ENCODE measurements at regions not wholly inside any gene's neighbourhood (a gene's known extent, or its start where the extent isn't known, plus 50 kb on each side); places are given as distances from the start of the nearest gene placed in this dataset.

GRCh38 chr7:22598318-22598920 lies 98.4 kb upstream of the STEAP1B start:
- no peak for DNase-seq (ENCODE audit: low spot score)
- H3K9me3 ChIP-seq (ENCODE audit: control insufficient read depth in 4 of 4, low read length in 3 of 4) = no peaks in the 10 kb centered on the region
- no peak overlapping the region for H3K9ac ChIP-seq (ENCODE audit: low read depth in 1 of 2, low read length in 2 of 2)
- TF ChIP-seq SP1 (IDR thresholded peaks at IDR 0.05) (no peak), RAD21 (IDR thresholded peaks at IDR 0.05) (no peak), FOXA1 (IDR thresholded peaks at IDR 0.05) (no peak), ZBTB33 (IDR thresholded peaks at IDR 0.05) (no peak), GABPA (IDR thresholded peaks at IDR 0.05 in 1 of 2, conservative IDR thresholded peaks at IDR 0.05 in 1 of 2) (no peak), NR2F2 (IDR thresholded peaks at IDR 0.05) (no peak), FOXA2 (IDR thresholded peaks at IDR 0.05) (no peak), YY1 (IDR thresholded peaks at IDR 0.05) (no peak)
- TF ChIP-seq, protein P1, sequence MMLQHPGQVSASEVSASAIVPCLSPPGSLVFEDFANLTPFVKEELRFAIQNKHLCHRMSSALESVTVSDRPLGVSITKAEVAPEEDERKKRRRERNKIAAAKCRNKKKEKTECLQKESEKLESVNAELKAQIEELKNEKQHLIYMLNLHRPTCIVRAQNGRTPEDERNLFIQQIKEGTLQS (IDR thresholded peaks at IDR 0.05) = no peak
- no peak overlapping the region for H3K4me3 ChIP-seq (ENCODE audit: low read depth in 1 of 3, low read length in 3 of 3)
- no peaks in the 10 kb centered on the region for H3K36me3 ChIP-seq (ENCODE audit: control insufficient read depth in 4 of 4, insufficient read depth in 3 of 4, low read depth in 1 of 4, low read length in 3 of 4)
- peaks cover 0 to 3% (median 0%) of the 10 kb centered on the region in 4 donors for H3K27me3 ChIP-seq (ENCODE audit: control insufficient read depth in 4 of 4, insufficient read depth in 4 of 4, low read length in 3 of 4)
- H3K4me1 ChIP-seq (ENCODE audit: control insufficient read depth in 4 of 4, insufficient read depth in 4 of 4, low read length in 3 of 4) = no peaks in the 10 kb centered on the region
- 82% methylated on average over 12 of the region's 12 CpGs for WGBS
- H3K27ac ChIP-seq (ENCODE audit: low read depth in 1 of 2, low read length in 2 of 2) = no peak overlapping the region

DNA sequence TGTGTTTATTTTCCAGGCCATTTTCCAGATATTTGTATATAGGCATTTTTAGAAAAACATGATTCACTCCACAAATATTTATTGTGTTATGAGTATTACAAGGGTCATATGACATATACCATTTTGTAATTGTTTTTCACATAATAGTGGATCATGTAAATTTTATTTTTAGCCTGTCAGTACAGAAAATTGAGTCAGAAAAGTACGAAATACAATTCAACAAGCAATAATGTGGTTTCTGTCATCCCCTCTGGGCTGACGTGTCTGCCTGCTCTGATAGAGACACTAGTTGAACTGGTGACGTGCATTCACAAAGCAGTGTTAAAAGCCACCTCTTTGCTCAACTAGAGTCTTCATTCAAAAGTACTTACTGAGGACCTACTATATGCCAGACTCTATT lies 97.9 kb upstream of the STEAP1B start:
- no peak overlapping the region for H3K9ac ChIP-seq (ENCODE audit: low read depth in 1 of 2, low read length in 2 of 2)
- no peaks in the 10 kb centered on the region for H3K9me3 ChIP-seq (ENCODE audit: control insufficient read depth in 4 of 4, low read length in 3 of 4)
- WGBS = 88% methylated on average over 3 of the region's 3 CpGs
- TF ChIP-seq HNF4A (conservative IDR thresholded peaks at IDR 0.05) (no peak), JUND (IDR thresholded peaks at IDR 0.05) (no peak), RXRA (IDR thresholded peaks at IDR 0.05) (no peak), FOXA2 (IDR thresholded peaks at IDR 0.05) (no peak), FOXA1 (IDR thresholded peaks at IDR 0.05) (no peak), SP1 (IDR thresholded peaks at IDR 0.05) (no peak), HNF4G (IDR thresholded peaks at IDR 0.05) (no peak), ZBTB33 (IDR thresholded peaks at IDR 0.05) (no peak), TAF1 (conservative IDR thresholded peaks at IDR 0.05) (no peak), NR2F2 (IDR thresholded peaks at IDR 0.05) (no peak), RAD21 (IDR thresholded peaks at IDR 0.05) (no peak), YY1 (IDR thresholded peaks at IDR 0.05) (no peak), GABPA (IDR thresholded peaks at IDR 0.05 in 1 of 2, conservative IDR thresholded peaks at IDR 0.05 in 1 of 2) (no peak), EGR1 (IDR thresholded peaks at IDR 0.05; ENCODE audit: low read depth in 2 of 2) (no peak), MAX (IDR thresholded peaks at IDR 0.05) (no peak)
- TF ChIP-seq, protein P2, sequence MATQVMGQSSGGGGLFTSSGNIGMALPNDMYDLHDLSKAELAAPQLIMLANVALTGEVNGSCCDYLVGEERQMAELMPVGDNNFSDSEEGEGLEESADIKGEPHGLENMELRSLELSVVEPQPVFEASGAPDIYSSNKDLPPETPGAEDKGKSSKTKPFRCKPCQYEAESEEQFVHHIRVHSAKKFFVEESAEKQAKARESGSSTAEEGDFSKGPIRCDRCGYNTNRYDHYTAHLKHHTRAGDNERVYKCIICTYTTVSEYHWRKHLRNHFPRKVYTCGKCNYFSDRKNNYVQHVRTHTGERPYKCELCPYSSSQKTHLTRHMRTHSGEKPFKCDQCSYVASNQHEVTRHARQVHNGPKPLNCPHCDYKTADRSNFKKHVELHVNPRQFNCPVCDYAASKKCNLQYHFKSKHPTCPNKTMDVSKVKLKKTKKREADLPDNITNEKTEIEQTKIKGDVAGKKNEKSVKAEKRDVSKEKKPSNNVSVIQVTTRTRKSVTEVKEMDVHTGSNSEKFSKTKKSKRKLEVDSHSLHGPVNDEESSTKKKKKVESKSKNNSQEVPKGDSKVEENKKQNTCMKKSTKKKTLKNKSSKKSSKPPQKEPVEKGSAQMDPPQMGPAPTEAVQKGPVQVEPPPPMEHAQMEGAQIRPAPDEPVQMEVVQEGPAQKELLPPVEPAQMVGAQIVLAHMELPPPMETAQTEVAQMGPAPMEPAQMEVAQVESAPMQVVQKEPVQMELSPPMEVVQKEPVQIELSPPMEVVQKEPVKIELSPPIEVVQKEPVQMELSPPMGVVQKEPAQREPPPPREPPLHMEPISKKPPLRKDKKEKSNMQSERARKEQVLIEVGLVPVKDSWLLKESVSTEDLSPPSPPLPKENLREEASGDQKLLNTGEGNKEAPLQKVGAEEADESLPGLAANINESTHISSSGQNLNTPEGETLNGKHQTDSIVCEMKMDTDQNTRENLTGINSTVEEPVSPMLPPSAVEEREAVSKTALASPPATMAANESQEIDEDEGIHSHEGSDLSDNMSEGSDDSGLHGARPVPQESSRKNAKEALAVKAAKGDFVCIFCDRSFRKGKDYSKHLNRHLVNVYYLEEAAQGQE (IDR thresholded peaks at IDR 0.05) = no peak
- TF ChIP-seq, protein P3, sequence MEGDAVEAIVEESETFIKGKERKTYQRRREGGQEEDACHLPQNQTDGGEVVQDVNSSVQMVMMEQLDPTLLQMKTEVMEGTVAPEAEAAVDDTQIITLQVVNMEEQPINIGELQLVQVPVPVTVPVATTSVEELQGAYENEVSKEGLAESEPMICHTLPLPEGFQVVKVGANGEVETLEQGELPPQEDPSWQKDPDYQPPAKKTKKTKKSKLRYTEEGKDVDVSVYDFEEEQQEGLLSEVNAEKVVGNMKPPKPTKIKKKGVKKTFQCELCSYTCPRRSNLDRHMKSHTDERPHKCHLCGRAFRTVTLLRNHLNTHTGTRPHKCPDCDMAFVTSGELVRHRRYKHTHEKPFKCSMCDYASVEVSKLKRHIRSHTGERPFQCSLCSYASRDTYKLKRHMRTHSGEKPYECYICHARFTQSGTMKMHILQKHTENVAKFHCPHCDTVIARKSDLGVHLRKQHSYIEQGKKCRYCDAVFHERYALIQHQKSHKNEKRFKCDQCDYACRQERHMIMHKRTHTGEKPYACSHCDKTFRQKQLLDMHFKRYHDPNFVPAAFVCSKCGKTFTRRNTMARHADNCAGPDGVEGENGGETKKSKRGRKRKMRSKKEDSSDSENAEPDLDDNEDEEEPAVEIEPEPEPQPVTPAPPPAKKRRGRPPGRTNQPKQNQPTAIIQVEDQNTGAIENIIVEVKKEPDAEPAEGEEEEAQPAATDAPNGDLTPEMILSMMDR (IDR thresholded peaks at IDR 0.05; ENCODE audit: low read depth, low read length, missing input control) = no peak
- TF ChIP-seq, protein P1 (IDR thresholded peaks at IDR 0.05) = no peak
- no peak overlapping the region for H3K27ac ChIP-seq (ENCODE audit: low read depth in 1 of 2, low read length in 2 of 2)
- no peak for DNase-seq (ENCODE audit: low spot score)
- H3K36me3 ChIP-seq (ENCODE audit: control insufficient read depth in 4 of 4, insufficient read depth in 3 of 4, low read depth in 1 of 4, low read length in 3 of 4) = no peaks in the 10 kb centered on the region
- peaks cover 0 to 3% (median 0%) of the 10 kb centered on the region in 4 donors for H3K27me3 ChIP-seq (ENCODE audit: control insufficient read depth in 4 of 4, insufficient read depth in 4 of 4, low read length in 3 of 4)
- no peak overlapping the region for H3K4me3 ChIP-seq (ENCODE audit: low read depth in 1 of 3, low read length in 3 of 3)
- H3K4me1 ChIP-seq (ENCODE audit: control insufficient read depth in 4 of 4, insufficient read depth in 4 of 4, low read length in 3 of 4) = no peaks in the 10 kb centered on the region

All from liver (tissue), 8 donors.